Smooth muscle cell (in vitro differentiated cells): ENCODE measurements at regions not wholly inside any gene's neighbourhood (a gene's known extent, or its start where the extent isn't known, plus 50 kb on each side); places are given as distances from the start of the nearest gene placed in this dataset.

Source experiments
- DNase-seq: peaks from one replicate; lab custom pipeline; 2025; ENCODE audit not compliant: unreplicated experiment; lab: John Stamatoyannopoulos, UW
- H2AFZ ChIP-seq: fragments of 200-600 bp; sonication (generic); 2 replicates; pipeline ENCODE4 v1.6.0; 2016; ENCODE audit warnings: antibody characterized with exemption, low read depth, mild to moderate bottlenecking
- H3F3A ChIP-seq: fragments of 200-600 bp; sonication (generic); 2 replicates; pipeline ENCODE4 v1.6.0; 2017; ENCODE audit warnings: antibody characterized with exemption, low read depth
- H3K27ac ChIP-seq: fragments of 200-600 bp; sonication (generic); 2 replicates; pipeline ENCODE4 v1.5.1; 2016; ENCODE audit warnings: low read depth, mild to moderate bottlenecking
- H3K27me3 ChIP-seq: fragments of 200-600 bp; sonication (generic); 2 replicates; pipeline ENCODE4 v1.6.1; 2016; ENCODE audit warnings: low read depth, mild to moderate bottlenecking
- H3K36me3 ChIP-seq: fragments of 200-600 bp; sonication (generic); 2 replicates; pipeline ENCODE4 v1.5.1; 2016; ENCODE audit warnings: low read depth
- H3K4me1 ChIP-seq: fragments of 200-600 bp; sonication (generic); 2 replicates; pipeline ENCODE4 v1.5.1; 2016; ENCODE audit warnings: low read depth
- H3K4me2 ChIP-seq: fragments of 200-600 bp; sonication (generic); 2 replicates; pipeline ENCODE4 v1.6.0; 2016; ENCODE audit warnings: mild to moderate bottlenecking
- H3K4me3 ChIP-seq: fragments of 200-600 bp; sonication (generic); 2 replicates; pipeline ENCODE4 v1.5.1; 2016; ENCODE audit warnings: mild to moderate bottlenecking
- H3K79me2 ChIP-seq: fragments of 200-600 bp; sonication (generic); 2 replicates; pipeline ENCODE4 v1.6.0; 2016; ENCODE audit warnings: low read depth, mild to moderate bottlenecking
- H3K9ac ChIP-seq: fragments of 200-600 bp; sonication (generic); 2 replicates; pipeline ENCODE4 v1.6.0; 2016; ENCODE audit warnings: low read depth
- H3K9me3 ChIP-seq: fragments of 200-600 bp; sonication (generic); replicated peaks from 2 replicates; pipeline ENCODE4 v1.5.1; 2016; ENCODE audit warnings: low read depth
- H4K20me1 ChIP-seq: fragments of 200-600 bp; sonication (generic); 2 replicates; pipeline ENCODE4 v1.6.0; 2016; ENCODE audit warnings: low read depth
- WGBS: methylation state at CpG from one replicate; pipeline ENCODE4 v1.1.7; 2016; ENCODE audit warnings: low lambda C conversion rate; 5-methylcytosine and 5-hydroxymethylcytosine counted together
- TF ChIP-seq, protein P1 (sequence below): fragments of 200-600 bp; sonication (generic); IDR thresholded peaks from 2 replicates; pipeline ENCODE4 v1.5.1; 2017; ENCODE audit warnings: borderline replicate concordance, mild to moderate bottlenecking, antibody characterized with exemption; ENCODE audit not compliant: insufficient read depth, poor library complexity, severe bottlenecking

DNA sequence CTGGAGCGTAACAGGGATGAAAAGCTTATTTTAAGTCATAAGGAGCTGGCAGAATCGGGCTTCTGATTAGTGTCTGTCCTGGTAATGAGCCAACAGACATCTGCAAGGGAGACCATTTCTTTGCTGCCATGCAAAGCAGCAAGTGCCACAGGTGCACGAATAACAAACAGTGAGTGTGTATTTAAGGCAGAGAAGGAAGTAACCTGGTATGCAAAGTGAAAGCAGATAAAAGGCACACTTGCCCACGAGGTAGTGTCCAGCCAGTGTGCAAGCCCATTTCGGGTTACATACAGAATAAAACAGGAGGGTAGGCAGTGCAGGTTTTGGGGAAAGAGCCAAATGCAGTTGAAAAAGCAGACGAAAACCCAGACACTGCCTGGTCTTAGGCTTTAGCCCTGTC lies 1153.7 kb downstream of the SI start:
- no peaks in the 10 kb centered on the region for H3K9me3 ChIP-seq
- H3K4me1 ChIP-seq = no peaks in the 10 kb centered on the region
- no peaks in the 10 kb centered on the region for H3K79me2 ChIP-seq
- no peaks in the 10 kb centered on the region for H3K27me3 ChIP-seq
- H3K36me3 ChIP-seq = no peaks in the 10 kb centered on the region
- TF ChIP-seq, protein P1, sequence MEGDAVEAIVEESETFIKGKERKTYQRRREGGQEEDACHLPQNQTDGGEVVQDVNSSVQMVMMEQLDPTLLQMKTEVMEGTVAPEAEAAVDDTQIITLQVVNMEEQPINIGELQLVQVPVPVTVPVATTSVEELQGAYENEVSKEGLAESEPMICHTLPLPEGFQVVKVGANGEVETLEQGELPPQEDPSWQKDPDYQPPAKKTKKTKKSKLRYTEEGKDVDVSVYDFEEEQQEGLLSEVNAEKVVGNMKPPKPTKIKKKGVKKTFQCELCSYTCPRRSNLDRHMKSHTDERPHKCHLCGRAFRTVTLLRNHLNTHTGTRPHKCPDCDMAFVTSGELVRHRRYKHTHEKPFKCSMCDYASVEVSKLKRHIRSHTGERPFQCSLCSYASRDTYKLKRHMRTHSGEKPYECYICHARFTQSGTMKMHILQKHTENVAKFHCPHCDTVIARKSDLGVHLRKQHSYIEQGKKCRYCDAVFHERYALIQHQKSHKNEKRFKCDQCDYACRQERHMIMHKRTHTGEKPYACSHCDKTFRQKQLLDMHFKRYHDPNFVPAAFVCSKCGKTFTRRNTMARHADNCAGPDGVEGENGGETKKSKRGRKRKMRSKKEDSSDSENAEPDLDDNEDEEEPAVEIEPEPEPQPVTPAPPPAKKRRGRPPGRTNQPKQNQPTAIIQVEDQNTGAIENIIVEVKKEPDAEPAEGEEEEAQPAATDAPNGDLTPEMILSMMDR = no peak
- H3K4me2 ChIP-seq = no peak overlapping the region
- no peak for DNase-seq
- no peaks in the 10 kb centered on the region for H3F3A ChIP-seq
- H4K20me1 ChIP-seq = no peaks in the 10 kb centered on the region
- no peak overlapping the region for H3K9ac ChIP-seq
- 73% methylated on average over 6 of the region's 6 CpGs for WGBS
- no peak overlapping the region for H2AFZ ChIP-seq
- no peak overlapping the region for H3K27ac ChIP-seq
- no peak overlapping the region for H3K4me3 ChIP-seq

DNA sequence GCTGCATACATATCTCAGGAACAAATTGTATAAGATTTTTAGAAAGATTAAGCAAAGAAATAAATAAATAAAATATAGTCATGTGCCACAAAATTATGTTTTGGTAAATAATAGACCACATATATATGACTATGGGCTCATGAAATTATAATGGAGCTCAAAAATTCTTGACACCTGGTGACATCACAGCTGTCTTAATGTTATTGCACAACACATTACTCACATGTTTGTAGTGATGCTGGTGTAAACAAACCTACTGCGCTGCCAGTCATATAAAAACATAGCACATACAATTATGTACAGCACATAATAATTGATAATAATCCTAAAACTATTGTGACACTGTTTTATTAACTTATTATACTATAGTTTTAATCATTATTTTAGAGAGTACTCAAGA lies 1159.1 kb downstream of the SI start:
- Histone ChIP-seq H4K20me1 (no peaks in the 10 kb centered on the region), H3K4me3 (no peak overlapping the region), H3K4me1 (no peaks in the 10 kb centered on the region), H3F3A (no peaks in the 10 kb centered on the region), H3K4me2 (no peak overlapping the region), H3K79me2 (no peaks in the 10 kb centered on the region), H3K9me3 (no peaks in the 10 kb centered on the region), H3K36me3 (no peaks in the 10 kb centered on the region), H3K9ac (no peak overlapping the region), H2AFZ (no peak overlapping the region), H3K27ac (no peak overlapping the region), H3K27me3 (no peaks in the 10 kb centered on the region)
- DNase-seq = no peak
- TF ChIP-seq, protein P1 = no peak
- WGBS = 88% methylated on average over 1 of the region's 1 CpG

DNA sequence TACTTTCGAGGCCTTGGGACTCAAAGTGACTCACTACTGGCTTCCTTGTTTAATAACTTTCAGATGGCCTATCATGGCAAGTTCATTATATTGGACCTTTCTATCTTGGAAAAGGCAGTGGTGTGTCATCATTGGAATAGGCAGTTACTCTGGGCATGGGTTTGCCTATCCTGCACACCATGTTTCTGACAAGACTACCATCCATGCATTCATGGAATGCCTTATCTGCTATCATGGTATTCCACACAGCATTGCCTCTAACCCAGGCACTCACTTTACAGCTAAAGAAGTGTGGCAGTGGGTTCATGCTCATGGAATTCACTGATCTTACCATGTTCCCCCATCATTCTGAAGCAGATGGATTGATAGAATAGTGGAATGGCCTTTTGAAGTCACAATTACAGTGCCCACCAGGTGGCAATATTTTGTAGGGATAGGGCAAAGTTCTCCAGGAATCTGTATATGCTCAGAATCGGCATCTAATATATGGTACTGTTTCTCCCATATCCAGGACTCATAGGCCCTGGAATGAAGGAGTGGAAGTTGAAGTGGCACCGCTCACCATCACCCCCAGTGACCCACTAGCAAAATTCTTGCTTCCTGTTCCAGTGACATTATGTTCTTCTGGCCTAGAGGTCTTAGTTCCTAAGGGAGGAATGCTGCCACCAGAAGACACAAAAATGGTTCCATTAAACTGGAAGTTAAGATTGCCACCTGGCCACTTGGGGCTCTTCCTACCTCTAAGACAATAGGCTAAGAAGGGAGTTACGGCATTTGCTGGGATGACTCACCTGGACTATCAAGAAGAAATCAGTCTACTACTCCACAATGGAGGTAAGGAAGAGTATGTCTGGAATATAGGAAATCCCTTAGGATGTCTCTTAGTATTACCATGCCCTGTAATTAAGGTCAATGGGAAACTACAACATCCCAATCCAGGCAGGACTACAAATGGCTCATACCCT lies 1161.4 kb downstream of the SI start:
- no peak overlapping the region for H3K9ac ChIP-seq
- H3F3A ChIP-seq = no peaks in the 10 kb centered on the region
- TF ChIP-seq, protein P1 = peak; percentile 17
- no peak overlapping the region for H3K27ac ChIP-seq
- no peaks in the 10 kb centered on the region for H3K9me3 ChIP-seq
- H3K36me3 ChIP-seq = no peaks in the 10 kb centered on the region
- H3K79me2 ChIP-seq = no peaks in the 10 kb centered on the region
- WGBS = 89% methylated on average over 4 of the region's 4 CpGs
- no peaks in the 10 kb centered on the region for H3K4me1 ChIP-seq
- H2AFZ ChIP-seq = no peak overlapping the region
- no peaks in the 10 kb centered on the region for H3K27me3 ChIP-seq
- H3K4me2 ChIP-seq = no peak overlapping the region
- H3K4me3 ChIP-seq = no peak overlapping the region
- H4K20me1 ChIP-seq = no peaks in the 10 kb centered on the region
- no peak for DNase-seq
